ENCODE measurements at regions not wholly inside any gene's neighbourhood (a gene's known extent, or its start where the extent isn't known, plus 50 kb on each side); places are given as distances from the start of the nearest gene placed in this dataset.
"Not testable (repeated sequence)": the region's sequence is repeated elsewhere in the genome, so short reads cannot be mapped to it uniquely, and the experiment has no call there.

GRCh38 chr13:55606045-55606665 lies 1534.6 kb upstream of the PRR20A start:
- no peak for DNase-seq (ENCODE audit: extremely low read depth, low read depth, low spot score)

GRCh38 chr13:55613429-55614187 lies 1527.1 kb upstream of the PRR20A start:
- DNase-seq (ENCODE audit: extremely low read depth, low read depth, low spot score): no peak

GRCh38 chr13:55615081-55615480 lies 1525.6 kb upstream of the PRR20A start:
- DNase-seq (ENCODE audit: extremely low read depth, low read depth, low spot score): no peak

- no peak for DNase-seq (ENCODE audit: extremely low read depth, low read depth, low spot score)
These were observed 1523.5 kb upstream of the PRR20A start for GRCh38 chr13:55617241-55617640.

- no peak for DNase-seq (ENCODE audit: extremely low read depth, low read depth, low spot score)
These were observed 1513.5 kb upstream of the PRR20A start for GRCh38 chr13:55627221-55627620.

GRCh38 chr13:55632402-55632801 lies 1508.3 kb upstream of the PRR20A start:
- no peak for DNase-seq (ENCODE audit: extremely low read depth, low read depth, low spot score)

- no peak for DNase-seq (ENCODE audit: extremely low read depth, low read depth, low spot score)
These were observed 1491.2 kb upstream of the PRR20A start for GRCh38 chr13:55649485-55649884.

- no peak for DNase-seq (ENCODE audit: extremely low read depth, low read depth, low spot score)
These were observed 1488.1 kb upstream of the PRR20A start for GRCh38 chr13:55652657-55653056.

GRCh38 chr13:55653497-55653896 lies 1487.2 kb upstream of the PRR20A start:
- DNase-seq (ENCODE audit: extremely low read depth, low read depth, low spot score): no peak

- DNase-seq (ENCODE audit: extremely low read depth, low read depth, low spot score): no peak
These were observed 1486.5 kb upstream of the PRR20A start for GRCh38 chr13:55654243-55654642.

GRCh38 chr13:55660264-55660663 lies 1480.5 kb upstream of the PRR20A start:
- not testable (repeated sequence) for DNase-seq (ENCODE audit: extremely low read depth, low read depth, low spot score)

- no peak for DNase-seq (ENCODE audit: extremely low read depth, low read depth, low spot score)
These were observed 1479.9 kb upstream of the PRR20A start for GRCh38 chr13:55660851-55661250.

GRCh38 chr13:55661505-55661904 lies 1479.2 kb upstream of the PRR20A start:
- no peak for DNase-seq (ENCODE audit: extremely low read depth, low read depth, low spot score)

GRCh38 chr13:55664178-55664577 lies 1476.5 kb upstream of the PRR20A start:
- no peak for DNase-seq (ENCODE audit: extremely low read depth, low read depth, low spot score)

- no peak for DNase-seq (ENCODE audit: extremely low read depth, low read depth, low spot score)
These were observed 1471.7 kb upstream of the PRR20A start for GRCh38 chr13:55669051-55669450.

GRCh38 chr13:55673910-55674309 lies 1466.8 kb upstream of the PRR20A start:
- DNase-seq (ENCODE audit: extremely low read depth, low read depth, low spot score): no peak

GRCh38 chr13:55682776-55683175 lies 1457.9 kb upstream of the PRR20A start:
- DNase-seq (ENCODE audit: extremely low read depth, low read depth, low spot score): no peak

- DNase-seq (ENCODE audit: extremely low read depth, low read depth, low spot score): no peak
These were observed 1435.2 kb upstream of the PRR20A start for GRCh38 chr13:55705526-55705925.

- no peak for DNase-seq (ENCODE audit: extremely low read depth, low read depth, low spot score)
These were observed 1434.7 kb upstream of the PRR20A start for GRCh38 chr13:55705971-55706370.

GRCh38 chr13:55714120-55714519 lies 1426.6 kb upstream of the PRR20A start:
- no peak for DNase-seq (ENCODE audit: extremely low read depth, low read depth, low spot score)

- no peak for DNase-seq (ENCODE audit: extremely low read depth, low read depth, low spot score)
These were observed 1413.0 kb upstream of the PRR20A start for GRCh38 chr13:55727683-55728082.

- no peak for DNase-seq (ENCODE audit: extremely low read depth, low read depth, low spot score)
These were observed 1412.5 kb upstream of the PRR20A start for GRCh38 chr13:55728247-55728646.
